ENCODE measurements at regions not wholly inside any gene's neighbourhood (a gene's known extent, or its start where the extent isn't known, plus 50 kb on each side); places are given as distances from the start of the nearest gene placed in this dataset.
"Not testable (repeated sequence)": the region's sequence is repeated elsewhere in the genome, so short reads cannot be mapped to it uniquely, and the experiment has no call there.

- TF ChIP-seq, protein P1, sequence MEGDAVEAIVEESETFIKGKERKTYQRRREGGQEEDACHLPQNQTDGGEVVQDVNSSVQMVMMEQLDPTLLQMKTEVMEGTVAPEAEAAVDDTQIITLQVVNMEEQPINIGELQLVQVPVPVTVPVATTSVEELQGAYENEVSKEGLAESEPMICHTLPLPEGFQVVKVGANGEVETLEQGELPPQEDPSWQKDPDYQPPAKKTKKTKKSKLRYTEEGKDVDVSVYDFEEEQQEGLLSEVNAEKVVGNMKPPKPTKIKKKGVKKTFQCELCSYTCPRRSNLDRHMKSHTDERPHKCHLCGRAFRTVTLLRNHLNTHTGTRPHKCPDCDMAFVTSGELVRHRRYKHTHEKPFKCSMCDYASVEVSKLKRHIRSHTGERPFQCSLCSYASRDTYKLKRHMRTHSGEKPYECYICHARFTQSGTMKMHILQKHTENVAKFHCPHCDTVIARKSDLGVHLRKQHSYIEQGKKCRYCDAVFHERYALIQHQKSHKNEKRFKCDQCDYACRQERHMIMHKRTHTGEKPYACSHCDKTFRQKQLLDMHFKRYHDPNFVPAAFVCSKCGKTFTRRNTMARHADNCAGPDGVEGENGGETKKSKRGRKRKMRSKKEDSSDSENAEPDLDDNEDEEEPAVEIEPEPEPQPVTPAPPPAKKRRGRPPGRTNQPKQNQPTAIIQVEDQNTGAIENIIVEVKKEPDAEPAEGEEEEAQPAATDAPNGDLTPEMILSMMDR (IDR thresholded peaks at IDR 0.05; ENCODE audit: poor library complexity, severe bottlenecking) = no peak
- Histone ChIP-seq H3K27me3 (ENCODE audit: insufficient read depth, poor library complexity, severe bottlenecking) (no peaks in the 10 kb centered on the region), H3K36me3 (ENCODE audit: low read depth) (no peaks in the 10 kb centered on the region), H3K27ac (ENCODE audit: poor library complexity, severe bottlenecking) (no peak overlapping the region), H3K4me1 (ENCODE audit: insufficient read depth, poor library complexity, severe bottlenecking) (peaks cover 16% of the 10 kb centered on the region), H3K4me3 (ENCODE audit: severe bottlenecking) (no peak overlapping the region), H3K9me3 (ENCODE audit: severe bottlenecking) (no peaks in the 10 kb centered on the region)
- ATAC-seq (ENCODE audit: low read depth) (no peak), DNase-seq (ENCODE audit: low spot score) (no peak)
These were observed 170.7 kb downstream of the MYLK4 start for GRCh38 chr6:2579804-2580570.

DNA sequence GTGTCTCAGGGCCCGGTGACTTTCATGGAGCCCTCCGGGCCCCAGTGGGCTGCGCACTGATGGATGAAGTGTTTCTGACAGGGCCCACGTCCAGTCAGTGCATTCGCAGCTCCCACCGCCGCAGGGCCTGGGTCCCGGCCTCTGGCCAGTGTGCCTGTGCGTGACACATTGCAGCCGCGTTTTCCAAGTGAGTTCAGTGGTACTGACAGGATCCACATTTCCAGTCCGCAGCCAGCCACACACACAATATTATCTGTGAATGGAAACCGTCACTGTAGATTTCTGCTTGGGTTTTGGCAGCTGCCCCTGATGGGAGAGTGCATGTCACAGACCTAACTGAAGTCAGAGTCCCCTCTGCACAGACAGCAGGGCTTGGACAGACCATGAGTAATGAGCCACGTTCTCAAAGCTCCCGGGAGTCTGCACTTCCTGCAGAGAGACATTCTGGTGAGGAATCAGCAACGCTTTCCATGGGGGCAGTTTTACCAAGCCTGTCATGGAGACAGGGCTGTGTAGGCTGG lies 171.4 kb downstream of the MYLK4 start:
- peaks cover 1% of the 10 kb centered on the region for H3K9me3 ChIP-seq (ENCODE audit: severe bottlenecking)
- peaks cover 16% of the 10 kb centered on the region for H3K4me1 ChIP-seq (ENCODE audit: insufficient read depth, poor library complexity, severe bottlenecking)
- H3K4me3 ChIP-seq (ENCODE audit: severe bottlenecking) = no peak overlapping the region
- no peak for DNase-seq (ENCODE audit: low spot score)
- TF ChIP-seq, protein P1 (IDR thresholded peaks at IDR 0.05; ENCODE audit: poor library complexity, severe bottlenecking) = no peak
- ATAC-seq (ENCODE audit: low read depth) = no peak
- H3K27ac ChIP-seq (ENCODE audit: poor library complexity, severe bottlenecking) = peak overlapping the region; percentile 36
- H3K27me3 ChIP-seq (ENCODE audit: insufficient read depth, poor library complexity, severe bottlenecking) = no peaks in the 10 kb centered on the region
- no peaks in the 10 kb centered on the region for H3K36me3 ChIP-seq (ENCODE audit: low read depth)

GRCh38 chr6:2578767-2579166 lies 172.0 kb downstream of the MYLK4 start:
- Histone ChIP-seq H3K27me3 (ENCODE audit: insufficient read depth, poor library complexity, severe bottlenecking) (no peaks in the 10 kb centered on the region), H3K4me3 (ENCODE audit: severe bottlenecking) (no peak overlapping the region), H3K27ac (ENCODE audit: poor library complexity, severe bottlenecking) (peak overlapping the region; percentile 36), H3K36me3 (ENCODE audit: low read depth) (no peaks in the 10 kb centered on the region), H3K9me3 (ENCODE audit: severe bottlenecking) (peaks cover 4% of the 10 kb centered on the region), H3K4me1 (ENCODE audit: insufficient read depth, poor library complexity, severe bottlenecking) (peaks cover 16% of the 10 kb centered on the region)
- no peak for DNase-seq (ENCODE audit: low spot score)
- TF ChIP-seq, protein P1 (IDR thresholded peaks at IDR 0.05; ENCODE audit: poor library complexity, severe bottlenecking) = no peak
- peak; percentile 60 for ATAC-seq (ENCODE audit: low read depth)

GRCh38 chr6:2576499-2576898 lies 174.2 kb downstream of the MYLK4 start:
- no peak overlapping the region for H3K27ac ChIP-seq (ENCODE audit: poor library complexity, severe bottlenecking)
- TF ChIP-seq, protein P1 (IDR thresholded peaks at IDR 0.05; ENCODE audit: poor library complexity, severe bottlenecking) = no peak
- no peaks in the 10 kb centered on the region for H3K27me3 ChIP-seq (ENCODE audit: insufficient read depth, poor library complexity, severe bottlenecking)
- no peak for DNase-seq (ENCODE audit: low spot score)
- peaks cover 16% of the 10 kb centered on the region for H3K4me1 ChIP-seq (ENCODE audit: insufficient read depth, poor library complexity, severe bottlenecking)
- H3K4me3 ChIP-seq (ENCODE audit: severe bottlenecking) = no peak overlapping the region
- no peaks in the 10 kb centered on the region for H3K36me3 ChIP-seq (ENCODE audit: low read depth)
- ATAC-seq (ENCODE audit: low read depth) = no peak
- peaks cover 6% of the 10 kb centered on the region for H3K9me3 ChIP-seq (ENCODE audit: severe bottlenecking)

DNA sequence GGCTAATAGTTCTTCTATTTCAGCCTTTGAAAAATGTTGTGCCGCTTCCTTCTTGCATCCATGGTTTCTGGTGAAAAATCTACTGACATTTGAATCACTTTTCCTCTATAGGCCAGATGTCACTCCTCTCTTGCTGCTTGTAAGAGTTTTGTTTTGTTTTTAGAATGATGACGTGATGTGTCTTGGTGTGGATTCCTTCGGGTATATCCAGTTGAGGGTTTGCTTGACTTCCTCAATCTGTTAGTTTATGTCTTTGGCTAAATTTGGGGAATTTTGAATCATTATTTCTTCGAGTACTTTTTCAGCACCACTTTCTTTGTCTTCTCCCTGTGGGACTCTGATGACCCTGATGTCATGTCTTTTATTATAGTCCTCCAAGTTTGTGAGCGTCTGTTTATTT lies 175.5 kb downstream of the MYLK4 start:
- Histone ChIP-seq H3K36me3 (ENCODE audit: low read depth) (no peaks in the 10 kb centered on the region), H3K9me3 (ENCODE audit: severe bottlenecking) (peaks cover 6% of the 10 kb centered on the region), H3K27me3 (ENCODE audit: insufficient read depth, poor library complexity, severe bottlenecking) (no peaks in the 10 kb centered on the region), H3K4me1 (ENCODE audit: insufficient read depth, poor library complexity, severe bottlenecking) (peaks cover 16% of the 10 kb centered on the region), H3K27ac (ENCODE audit: poor library complexity, severe bottlenecking) (no peak overlapping the region), H3K4me3 (ENCODE audit: severe bottlenecking) (no peak overlapping the region)
- TF ChIP-seq, protein P1 (IDR thresholded peaks at IDR 0.05; ENCODE audit: poor library complexity, severe bottlenecking) = no peak
- ATAC-seq (ENCODE audit: low read depth) = no peak
- DNase-seq (ENCODE audit: low spot score) = no peak

- not testable (repeated sequence) for H3K9me3 ChIP-seq (ENCODE audit: severe bottlenecking); H3K27me3 ChIP-seq (ENCODE audit: insufficient read depth, poor library complexity, severe bottlenecking); H3K36me3 ChIP-seq (ENCODE audit: low read depth); DNase-seq (ENCODE audit: low spot score); H3K4me1 ChIP-seq (ENCODE audit: insufficient read depth, poor library complexity, severe bottlenecking); ATAC-seq (ENCODE audit: low read depth); H3K4me3 ChIP-seq (ENCODE audit: severe bottlenecking); H3K27ac ChIP-seq (ENCODE audit: poor library complexity, severe bottlenecking)
These were observed 181.3 kb downstream of the MYLK4 start for GRCh38 chr6:2569420-2569819.

Measured in RWPE2 (cell line).